ENCODE measurements at regions not wholly inside any gene's neighbourhood (a gene's known extent, or its start where the extent isn't known, plus 50 kb on each side); places are given as distances from the start of the nearest gene placed in this dataset.
"Not testable (repeated sequence)": the region's sequence is repeated elsewhere in the genome, so short reads cannot be mapped to it uniquely, and the experiment has no call there.

- H3K4me3 ChIP-seq (ENCODE audit: low read depth, low read length); H3K4me1 ChIP-seq (ENCODE audit: control insufficient read depth, insufficient read depth, low read length); H3K9me3 ChIP-seq (ENCODE audit: control insufficient read depth, insufficient read depth, low read length); H3K9ac ChIP-seq (ENCODE audit: low read depth, low read length); H3K36me3 ChIP-seq (ENCODE audit: control insufficient read depth, insufficient read depth, low read length); H3K27me3 ChIP-seq (ENCODE audit: control insufficient read depth, insufficient read depth, low read length): not testable (repeated sequence)
Measured at GRCh38 chr9:89953263-89953662, 348.5 kb downstream of the GADD45G start.

GRCh38 chr9:89953824-89954615 lies 349.2 kb downstream of the GADD45G start:
- no peaks in the 10 kb centered on the region for H3K9me3 ChIP-seq (ENCODE audit: control insufficient read depth, insufficient read depth, low read length)
- no peak overlapping the region for H3K9ac ChIP-seq (ENCODE audit: low read depth, low read length)
- H3K4me3 ChIP-seq (ENCODE audit: low read depth, low read length): no peak overlapping the region
- H3K36me3 ChIP-seq (ENCODE audit: control insufficient read depth, insufficient read depth, low read length): no peaks in the 10 kb centered on the region
- H3K4me1 ChIP-seq (ENCODE audit: control insufficient read depth, insufficient read depth, low read length): no peaks in the 10 kb centered on the region
- H3K27me3 ChIP-seq (ENCODE audit: control insufficient read depth, insufficient read depth, low read length): no peaks in the 10 kb centered on the region

GRCh38 chr9:89955144-89955543 lies 350.3 kb downstream of the GADD45G start:
- H3K9me3 ChIP-seq (ENCODE audit: control insufficient read depth, insufficient read depth, low read length): no peaks in the 10 kb centered on the region
- no peaks in the 10 kb centered on the region for H3K27me3 ChIP-seq (ENCODE audit: control insufficient read depth, insufficient read depth, low read length)
- H3K4me1 ChIP-seq (ENCODE audit: control insufficient read depth, insufficient read depth, low read length): no peaks in the 10 kb centered on the region
- no peak overlapping the region for H3K9ac ChIP-seq (ENCODE audit: low read depth, low read length)
- H3K4me3 ChIP-seq (ENCODE audit: low read depth, low read length): no peak overlapping the region
- H3K36me3 ChIP-seq (ENCODE audit: control insufficient read depth, insufficient read depth, low read length): no peaks in the 10 kb centered on the region

- Histone ChIP-seq H3K36me3 (ENCODE audit: control insufficient read depth, insufficient read depth, low read length) (no peaks in the 10 kb centered on the region), H3K27me3 (ENCODE audit: control insufficient read depth, insufficient read depth, low read length) (no peaks in the 10 kb centered on the region), H3K4me3 (ENCODE audit: low read depth, low read length) (no peak overlapping the region), H3K9me3 (ENCODE audit: control insufficient read depth, insufficient read depth, low read length) (no peaks in the 10 kb centered on the region), H3K9ac (ENCODE audit: low read depth, low read length) (no peak overlapping the region), H3K4me1 (ENCODE audit: control insufficient read depth, insufficient read depth, low read length) (no peaks in the 10 kb centered on the region)
Measured at GRCh38 chr9:89955626-89956025, 350.8 kb downstream of the GADD45G start.

GRCh38 chr9:89956331-89956730 lies 351.5 kb downstream of the GADD45G start:
- Histone ChIP-seq H3K4me1 (ENCODE audit: control insufficient read depth, insufficient read depth, low read length) (no peaks in the 10 kb centered on the region), H3K4me3 (ENCODE audit: low read depth, low read length) (no peak overlapping the region), H3K9ac (ENCODE audit: low read depth, low read length) (no peak overlapping the region), H3K9me3 (ENCODE audit: control insufficient read depth, insufficient read depth, low read length) (no peaks in the 10 kb centered on the region), H3K36me3 (ENCODE audit: control insufficient read depth, insufficient read depth, low read length) (no peaks in the 10 kb centered on the region), H3K27me3 (ENCODE audit: control insufficient read depth, insufficient read depth, low read length) (no peaks in the 10 kb centered on the region)

- Histone ChIP-seq H3K27me3 (ENCODE audit: control insufficient read depth, insufficient read depth, low read length) (no peaks in the 10 kb centered on the region), H3K9me3 (ENCODE audit: control insufficient read depth, insufficient read depth, low read length) (no peaks in the 10 kb centered on the region), H3K4me1 (ENCODE audit: control insufficient read depth, insufficient read depth, low read length) (no peaks in the 10 kb centered on the region), H3K9ac (ENCODE audit: low read depth, low read length) (no peak overlapping the region), H3K36me3 (ENCODE audit: control insufficient read depth, insufficient read depth, low read length) (no peaks in the 10 kb centered on the region), H3K4me3 (ENCODE audit: low read depth, low read length) (no peak overlapping the region)
Measured at GRCh38 chr9:89956907-89957306, 352.1 kb downstream of the GADD45G start.

GRCh38 chr9:89958086-89958485 lies 353.3 kb downstream of the GADD45G start:
- Histone ChIP-seq H3K4me1 (ENCODE audit: control insufficient read depth, insufficient read depth, low read length) (no peaks in the 10 kb centered on the region), H3K9me3 (ENCODE audit: control insufficient read depth, insufficient read depth, low read length) (no peaks in the 10 kb centered on the region), H3K27me3 (ENCODE audit: control insufficient read depth, insufficient read depth, low read length) (no peaks in the 10 kb centered on the region), H3K36me3 (ENCODE audit: control insufficient read depth, insufficient read depth, low read length) (no peaks in the 10 kb centered on the region), H3K9ac (ENCODE audit: low read depth, low read length) (no peak overlapping the region), H3K4me3 (ENCODE audit: low read depth, low read length) (no peak overlapping the region)

- H3K9me3 ChIP-seq (ENCODE audit: control insufficient read depth, insufficient read depth, low read length): no peaks in the 10 kb centered on the region
- H3K36me3 ChIP-seq (ENCODE audit: control insufficient read depth, insufficient read depth, low read length): no peaks in the 10 kb centered on the region
- H3K9ac ChIP-seq (ENCODE audit: low read depth, low read length): no peak overlapping the region
- H3K4me1 ChIP-seq (ENCODE audit: control insufficient read depth, insufficient read depth, low read length): no peaks in the 10 kb centered on the region
- H3K27me3 ChIP-seq (ENCODE audit: control insufficient read depth, insufficient read depth, low read length): no peaks in the 10 kb centered on the region
- H3K4me3 ChIP-seq (ENCODE audit: low read depth, low read length): no peak overlapping the region
Measured at GRCh38 chr9:89961616-89962341, 357.0 kb downstream of the GADD45G start.

- Histone ChIP-seq H3K9ac (ENCODE audit: low read depth, low read length) (no peak overlapping the region), H3K27me3 (ENCODE audit: control insufficient read depth, insufficient read depth, low read length) (no peaks in the 10 kb centered on the region), H3K9me3 (ENCODE audit: control insufficient read depth, insufficient read depth, low read length) (no peaks in the 10 kb centered on the region), H3K4me3 (ENCODE audit: low read depth, low read length) (no peak overlapping the region), H3K36me3 (ENCODE audit: control insufficient read depth, insufficient read depth, low read length) (no peaks in the 10 kb centered on the region), H3K4me1 (ENCODE audit: control insufficient read depth, insufficient read depth, low read length) (no peaks in the 10 kb centered on the region)
Measured at GRCh38 chr9:89963280-89963679, 358.5 kb downstream of the GADD45G start.

- no peaks in the 10 kb centered on the region for H3K4me1 ChIP-seq (ENCODE audit: control insufficient read depth, insufficient read depth, low read length)
- no peaks in the 10 kb centered on the region for H3K27me3 ChIP-seq (ENCODE audit: control insufficient read depth, insufficient read depth, low read length)
- no peak overlapping the region for H3K9ac ChIP-seq (ENCODE audit: low read depth, low read length)
- no peak overlapping the region for H3K4me3 ChIP-seq (ENCODE audit: low read depth, low read length)
- no peaks in the 10 kb centered on the region for H3K9me3 ChIP-seq (ENCODE audit: control insufficient read depth, insufficient read depth, low read length)
- no peaks in the 10 kb centered on the region for H3K36me3 ChIP-seq (ENCODE audit: control insufficient read depth, insufficient read depth, low read length)
Measured at GRCh38 chr9:89967527-89967926, 362.7 kb downstream of the GADD45G start.

- Histone ChIP-seq H3K9me3 (ENCODE audit: control insufficient read depth, insufficient read depth, low read length) (no peaks in the 10 kb centered on the region), H3K36me3 (ENCODE audit: control insufficient read depth, insufficient read depth, low read length) (no peaks in the 10 kb centered on the region), H3K4me3 (ENCODE audit: low read depth, low read length) (no peak overlapping the region), H3K9ac (ENCODE audit: low read depth, low read length) (no peak overlapping the region), H3K4me1 (ENCODE audit: control insufficient read depth, insufficient read depth, low read length) (no peaks in the 10 kb centered on the region), H3K27me3 (ENCODE audit: control insufficient read depth, insufficient read depth, low read length) (no peaks in the 10 kb centered on the region)
Measured at GRCh38 chr9:89969156-89969675, 364.4 kb downstream of the GADD45G start.
